ENCODE measurements at regions not wholly inside any gene's neighbourhood (a gene's known extent, or its start where the extent isn't known, plus 50 kb on each side); places are given as distances from the start of the nearest gene placed in this dataset.

DNA sequence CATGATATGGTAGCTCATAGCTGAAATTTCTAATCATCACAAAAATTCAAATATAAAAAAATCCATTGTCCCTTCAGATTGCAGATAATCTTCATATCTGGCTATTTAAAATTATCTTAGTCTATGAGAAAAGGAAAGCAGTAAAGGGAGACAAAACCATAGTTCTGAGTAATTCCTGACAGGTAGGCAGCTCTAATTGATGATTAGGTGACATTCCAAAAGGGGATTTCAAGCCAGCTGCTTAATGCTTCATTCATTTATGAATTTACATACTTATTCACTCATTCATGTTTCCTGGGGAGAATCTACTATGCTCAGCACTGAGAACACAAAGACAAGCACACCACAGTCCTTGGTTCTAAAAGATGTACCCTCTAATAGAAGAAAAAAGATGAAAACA, 437.1 kb downstream of the COL12A1 start:
- Mint-ChIP-seq H3K4me1 (ENCODE audit: low read depth) (no peaks in the 10 kb centered on the region), H3K9me3 (peaks cover 2 to 3% of the 10 kb centered on the region in 2 donors), H3K36me3 (ENCODE audit: insufficient read depth in 2 of 2) (no peaks in the 10 kb centered on the region), H3K27ac (no peak overlapping the region), H3K4me3 (no peak overlapping the region), H3K27me3 (ENCODE audit: low read depth) (no peaks in the 10 kb centered on the region)
- DNase-seq (no peak), ATAC-seq (replicated peaks in 1 of 2) (no peak)

DNA sequence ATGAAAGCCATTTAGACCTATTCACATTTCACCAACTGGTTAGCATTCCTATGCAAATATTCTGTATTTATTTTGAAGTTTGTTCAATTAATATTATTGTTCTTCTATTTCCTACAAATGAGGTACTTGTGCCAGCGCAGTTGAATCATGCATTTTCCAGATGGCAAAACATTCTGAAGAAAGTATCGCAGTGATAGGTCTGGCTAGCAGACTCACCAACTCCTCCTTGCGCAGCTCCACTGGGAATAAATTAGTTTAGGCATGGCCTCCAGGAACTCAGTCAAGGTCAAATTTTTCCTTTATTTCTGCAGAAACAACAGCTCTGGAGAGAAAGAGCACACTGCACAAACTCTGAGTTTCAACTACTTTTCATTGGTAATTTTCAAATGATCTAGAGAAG, 437.7 kb downstream of the COL12A1 start:
- Mint-ChIP-seq H3K27me3 (ENCODE audit: low read depth) (no peaks in the 10 kb centered on the region), H3K4me3 (no peak overlapping the region), H3K4me1 (ENCODE audit: low read depth) (no peaks in the 10 kb centered on the region), H3K27ac (no peak overlapping the region), H3K36me3 (ENCODE audit: insufficient read depth in 2 of 2) (no peaks in the 10 kb centered on the region), H3K9me3 (peaks cover 2 to 3% of the 10 kb centered on the region in 2 donors)
- DNase-seq = no peak
- no peak for ATAC-seq (replicated peaks in 1 of 2)

DNA sequence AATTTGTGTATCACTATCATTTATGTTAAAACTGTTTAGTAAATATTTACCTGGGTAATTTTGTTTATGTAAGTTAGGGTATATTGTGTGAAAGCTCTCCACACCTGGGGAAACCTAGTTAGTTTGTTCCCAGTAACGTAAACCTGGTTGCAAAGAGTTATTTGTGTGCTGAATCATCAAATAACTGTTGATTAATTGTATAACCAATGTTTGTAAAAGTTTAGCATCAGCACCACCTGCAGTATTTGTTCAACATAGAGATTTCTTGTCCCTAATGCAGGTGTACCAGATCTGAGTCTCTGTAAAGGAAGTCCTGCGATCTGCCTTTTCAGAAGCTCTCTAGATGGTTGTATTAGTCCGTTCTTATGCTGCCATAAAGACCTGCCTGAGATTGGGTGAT, 440.4 kb downstream of the COL12A1 start:
- Mint-ChIP-seq H3K36me3 (ENCODE audit: insufficient read depth in 2 of 2) (no peaks in the 10 kb centered on the region), H3K4me1 (ENCODE audit: low read depth) (no peaks in the 10 kb centered on the region), H3K9me3 (peaks cover 2 to 3% of the 10 kb centered on the region in 2 donors), H3K27me3 (ENCODE audit: low read depth) (no peaks in the 10 kb centered on the region), H3K4me3 (no peak overlapping the region), H3K27ac (no peak overlapping the region)
- DNase-seq = no peak
- ATAC-seq (replicated peaks in 1 of 2) = no peak

DNA sequence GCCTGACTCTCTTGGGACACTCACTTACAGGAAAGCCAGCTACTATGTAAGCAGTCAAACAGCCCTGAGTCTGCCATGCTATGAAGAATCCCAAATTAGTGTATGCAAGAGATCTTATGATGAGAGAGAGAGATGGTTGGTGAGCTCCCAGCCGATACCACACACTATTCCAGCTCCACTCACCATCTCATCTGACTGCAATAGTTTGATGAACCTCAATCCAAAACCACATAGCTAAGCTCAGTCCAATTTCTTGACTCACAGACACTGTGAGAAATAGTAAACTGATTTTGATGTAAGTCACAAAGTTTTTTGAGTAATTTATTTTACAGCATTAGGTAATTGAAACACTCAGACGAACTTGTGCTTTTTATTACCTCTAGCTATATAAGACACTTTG, 441.4 kb downstream of the COL12A1 start:
- ATAC-seq (replicated peaks in 1 of 2) = no peak
- no peaks in the 10 kb centered on the region for H3K27me3 Mint-ChIP-seq (ENCODE audit: low read depth)
- DNase-seq = no peak
- no peak overlapping the region for H3K27ac Mint-ChIP-seq
- peaks cover 2 to 3% of the 10 kb centered on the region in 2 donors for H3K9me3 Mint-ChIP-seq
- H3K36me3 Mint-ChIP-seq (ENCODE audit: insufficient read depth in 2 of 2) = no peaks in the 10 kb centered on the region
- H3K4me1 Mint-ChIP-seq (ENCODE audit: low read depth) = no peaks in the 10 kb centered on the region
- no peak overlapping the region for H3K4me3 Mint-ChIP-seq

DNA sequence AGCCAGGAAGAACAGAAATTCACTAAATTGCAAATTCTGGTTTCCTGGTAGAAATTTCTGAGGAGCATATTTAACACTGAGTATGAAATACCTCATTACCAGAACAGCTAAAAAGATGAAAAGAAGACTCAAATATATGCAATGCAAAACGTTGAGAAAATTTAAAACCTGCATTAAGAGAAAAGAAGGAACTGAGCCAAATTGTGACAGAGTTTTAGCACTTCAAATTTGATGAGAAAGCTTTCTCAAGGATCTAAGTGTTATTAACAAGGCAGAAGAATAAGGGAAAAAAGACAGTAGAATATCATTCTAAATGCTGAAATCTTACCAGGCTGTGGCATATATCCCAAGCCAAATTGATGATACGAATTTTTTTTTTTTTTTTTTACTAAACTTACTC, 443.0 kb downstream of the COL12A1 start:
- Mint-ChIP-seq H3K36me3 (ENCODE audit: insufficient read depth in 2 of 2) (no peaks in the 10 kb centered on the region), H3K27ac (no peak overlapping the region), H3K4me3 (no peak overlapping the region), H3K9me3 (peaks cover 2 to 6% of the 10 kb centered on the region in 2 donors), H3K4me1 (ENCODE audit: low read depth) (no peaks in the 10 kb centered on the region), H3K27me3 (ENCODE audit: low read depth) (no peaks in the 10 kb centered on the region)
- DNase-seq = no peak
- no peak for ATAC-seq (replicated peaks in 1 of 2)

DNA sequence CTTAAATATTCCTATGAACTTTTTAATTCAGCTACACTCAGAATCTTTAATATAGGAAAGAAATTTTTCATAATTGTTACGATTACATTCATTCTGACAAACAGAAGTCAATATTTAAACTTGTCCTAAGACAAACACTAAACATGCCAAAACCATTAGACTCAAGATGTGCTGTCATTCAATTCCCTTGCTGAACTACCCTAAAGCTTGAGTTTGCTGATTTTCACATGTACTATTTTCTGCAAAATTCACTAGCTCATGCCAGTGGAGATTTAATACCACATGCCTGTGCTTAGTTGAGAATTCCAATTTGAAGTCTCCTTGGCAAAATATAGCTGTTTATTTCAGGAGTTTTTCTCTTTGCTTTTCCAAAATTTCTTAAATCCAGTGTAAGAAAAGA, 448.0 kb downstream of the COL12A1 start:
- Mint-ChIP-seq H3K4me1 (ENCODE audit: low read depth) (no peaks in the 10 kb centered on the region), H3K9me3 (peaks cover 2 to 4% of the 10 kb centered on the region in 2 donors), H3K36me3 (ENCODE audit: insufficient read depth in 2 of 2) (no peaks in the 10 kb centered on the region), H3K27ac (no peak overlapping the region), H3K27me3 (ENCODE audit: low read depth) (no peaks in the 10 kb centered on the region), H3K4me3 (no peak overlapping the region)
- no peak for ATAC-seq (replicated peaks in 1 of 2)
- DNase-seq = no peak

DNA sequence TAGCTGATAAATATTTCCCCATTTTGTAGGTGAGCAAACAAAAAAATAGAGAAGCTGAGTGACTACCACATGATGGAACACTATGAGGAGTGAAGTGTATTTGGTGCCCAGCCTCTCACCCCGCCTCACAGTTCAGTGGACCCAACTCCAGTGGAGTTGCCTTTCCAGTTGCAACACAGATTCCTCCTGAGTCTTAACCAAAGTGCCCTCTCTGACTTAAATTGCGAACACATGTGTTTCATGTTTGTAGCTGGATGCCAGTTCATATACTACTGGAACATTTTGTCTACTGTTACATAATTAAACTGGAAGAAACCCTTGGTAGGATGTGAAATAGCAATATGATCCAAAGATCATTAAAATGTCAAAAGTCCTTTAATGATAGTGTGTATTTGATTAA, 448.9 kb downstream of the COL12A1 start:
- Mint-ChIP-seq H3K36me3 (ENCODE audit: insufficient read depth in 2 of 2) (no peaks in the 10 kb centered on the region), H3K4me3 (no peak overlapping the region), H3K9me3 (peaks cover 2 to 4% of the 10 kb centered on the region in 2 donors), H3K27me3 (ENCODE audit: low read depth) (no peaks in the 10 kb centered on the region), H3K4me1 (ENCODE audit: low read depth) (no peaks in the 10 kb centered on the region), H3K27ac (no peak overlapping the region)
- ATAC-seq (replicated peaks in 1 of 2) (no peak), DNase-seq (no peak)

DNA sequence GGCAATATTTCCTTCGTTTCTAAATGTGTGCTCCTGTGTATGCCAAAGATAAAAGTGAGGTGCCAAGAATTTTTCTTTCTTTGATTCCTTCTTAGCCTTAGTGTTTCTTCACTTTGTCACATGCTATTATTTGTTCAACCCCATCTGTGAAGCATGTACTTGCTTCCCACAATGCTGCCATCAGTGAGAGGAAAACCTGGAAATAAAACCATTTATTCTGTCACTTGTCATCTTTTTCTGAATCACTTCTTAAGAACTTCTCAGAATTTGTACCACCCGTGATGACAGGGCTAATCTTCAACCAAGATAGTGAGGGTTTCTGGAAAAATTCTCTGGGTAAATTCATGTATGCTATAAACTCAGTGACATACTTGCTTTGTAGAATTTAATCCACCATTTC, 450.1 kb downstream of the COL12A1 start:
- no peak for ATAC-seq (replicated peaks in 1 of 2)
- H3K27ac Mint-ChIP-seq = no peak overlapping the region
- H3K36me3 Mint-ChIP-seq (ENCODE audit: insufficient read depth in 2 of 2) = no peaks in the 10 kb centered on the region

DNA sequence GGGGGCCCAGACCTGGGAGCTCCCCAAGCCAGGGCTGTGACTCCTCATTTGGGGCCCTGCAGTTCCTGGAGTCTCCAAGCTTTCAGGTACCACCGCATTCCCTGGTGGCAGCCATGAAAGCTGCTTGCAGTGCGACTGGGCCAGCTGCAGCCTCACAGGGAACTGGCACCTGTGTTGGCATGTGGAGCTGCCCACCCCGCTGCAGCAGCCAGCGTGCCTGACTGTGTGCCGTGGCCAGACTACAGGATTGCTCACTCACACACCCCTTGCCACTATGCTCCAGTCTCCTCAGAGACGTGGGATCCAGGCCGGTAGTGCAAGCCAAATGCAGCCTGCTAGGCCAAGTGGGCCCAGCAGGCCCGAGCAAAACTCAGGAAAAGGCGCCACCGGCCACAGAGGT, 450.7 kb downstream of the COL12A1 start:
- Mint-ChIP-seq H3K4me3 (no peak overlapping the region), H3K27ac (no peak overlapping the region), H3K36me3 (ENCODE audit: insufficient read depth in 2 of 2) (no peaks in the 10 kb centered on the region), H3K27me3 (ENCODE audit: low read depth) (no peaks in the 10 kb centered on the region), H3K4me1 (ENCODE audit: low read depth) (no peaks in the 10 kb centered on the region), H3K9me3 (peaks cover 2 to 4% of the 10 kb centered on the region in 2 donors)
- no peak for ATAC-seq (replicated peaks in 1 of 2)
- no peak for DNase-seq

More for the DNA sequence above, 450.1 kb downstream of the COL12A1 start:
- Mint-ChIP-seq H3K9me3 (peaks cover 2 to 4% of the 10 kb centered on the region in 2 donors), H3K4me1 (ENCODE audit: low read depth) (no peaks in the 10 kb centered on the region), H3K4me3 (no peak overlapping the region), H3K27me3 (ENCODE audit: low read depth) (no peaks in the 10 kb centered on the region)
- no peak for DNase-seq

DNA sequence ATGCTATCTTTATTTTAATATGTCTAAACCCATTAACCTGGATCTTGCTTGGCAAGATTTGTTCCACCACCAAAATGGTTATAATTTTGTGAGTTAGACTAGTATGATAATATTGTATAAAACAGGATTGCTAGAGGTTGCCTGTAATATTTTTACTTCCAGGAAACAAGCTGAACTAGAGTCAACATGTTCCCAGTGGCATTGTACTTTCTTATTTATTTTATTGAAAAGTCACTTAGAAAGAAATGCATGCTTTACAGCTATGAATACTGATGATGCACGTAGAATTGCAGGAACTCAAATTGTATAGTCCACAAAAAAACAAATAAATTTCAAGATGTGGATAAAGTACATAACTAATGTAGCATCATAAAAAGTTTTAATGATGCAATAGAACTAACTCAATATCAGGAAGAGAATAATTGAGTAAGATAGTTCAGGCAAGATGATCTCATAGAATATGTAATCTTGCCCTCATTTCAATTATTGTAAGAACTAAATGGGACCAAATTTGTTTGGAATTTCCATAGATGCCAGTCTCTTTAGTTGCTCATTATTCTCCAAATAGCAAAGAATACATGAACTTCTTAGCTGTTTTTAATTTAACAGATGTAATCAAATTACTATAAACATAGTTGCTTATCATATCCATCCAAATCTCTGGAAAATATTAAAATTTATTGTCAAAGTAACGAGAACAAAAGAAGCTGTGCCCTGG, 451.8 kb downstream of the COL12A1 start:
- Mint-ChIP-seq H3K27me3 (ENCODE audit: low read depth) (no peaks in the 10 kb centered on the region), H3K27ac (no peak overlapping the region), H3K4me1 (ENCODE audit: low read depth) (no peaks in the 10 kb centered on the region), H3K4me3 (no peak overlapping the region), H3K36me3 (ENCODE audit: insufficient read depth in 2 of 2) (no peaks in the 10 kb centered on the region), H3K9me3 (peaks cover 2% of the 10 kb centered on the region in 2 donors)
- ATAC-seq (replicated peaks in 1 of 2) = no peak
- DNase-seq = no peak

DNA sequence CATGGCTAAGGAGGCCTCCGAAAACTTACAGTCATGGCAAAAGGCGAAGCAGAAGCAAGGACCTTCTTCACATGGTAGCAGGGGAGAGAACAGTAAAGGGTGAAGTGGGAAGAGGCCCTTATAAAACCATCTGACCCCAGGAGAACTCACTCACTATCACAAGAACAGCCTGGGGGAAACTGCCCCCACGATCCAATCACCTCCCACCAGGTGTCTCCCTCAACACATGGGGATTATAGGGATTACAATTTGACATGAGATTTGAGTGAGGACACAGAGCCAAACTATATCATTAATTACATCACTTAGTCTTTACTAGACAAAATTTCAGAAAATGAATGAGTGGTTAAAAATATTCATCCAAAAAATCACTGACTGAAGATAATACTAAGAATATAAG, 453.6 kb downstream of the COL12A1 start:
- H3K27ac Mint-ChIP-seq = no peak overlapping the region
- H3K36me3 Mint-ChIP-seq (ENCODE audit: insufficient read depth in 2 of 2) = no peaks in the 10 kb centered on the region
- ATAC-seq (replicated peaks in 1 of 2) = no peak
- no peaks in the 10 kb centered on the region for H3K27me3 Mint-ChIP-seq (ENCODE audit: low read depth)
- DNase-seq = no peak
- H3K9me3 Mint-ChIP-seq = peaks cover 0 to 2% of the 10 kb centered on the region in 2 donors
- no peaks in the 10 kb centered on the region for H3K4me1 Mint-ChIP-seq (ENCODE audit: low read depth)
- H3K4me3 Mint-ChIP-seq = no peak overlapping the region

DNA sequence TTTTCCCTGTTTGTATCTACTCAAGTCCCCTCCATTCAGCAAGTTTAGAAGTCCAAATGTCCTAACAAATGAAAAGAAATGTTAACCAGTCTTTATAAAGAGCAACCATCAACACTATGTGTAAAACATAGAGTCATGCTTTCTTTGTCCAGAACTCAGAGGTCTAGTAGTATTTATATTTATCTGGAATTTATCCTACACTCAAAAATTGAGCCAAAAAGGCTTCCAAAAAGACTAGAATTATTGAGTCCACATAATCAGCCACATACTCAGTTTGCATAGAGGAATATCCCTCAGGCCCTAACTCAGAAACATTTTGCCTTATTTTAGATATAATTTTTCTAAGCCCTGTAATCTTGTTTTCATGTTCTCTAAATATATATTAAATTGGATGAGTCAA, 455.0 kb downstream of the COL12A1 start:
- no peak overlapping the region for H3K27ac Mint-ChIP-seq
- H3K9me3 Mint-ChIP-seq = peaks cover 0 to 2% of the 10 kb centered on the region in 2 donors
- no peaks in the 10 kb centered on the region for H3K27me3 Mint-ChIP-seq (ENCODE audit: low read depth)
- H3K4me3 Mint-ChIP-seq = no peak overlapping the region
- no peaks in the 10 kb centered on the region for H3K4me1 Mint-ChIP-seq (ENCODE audit: low read depth)
- DNase-seq (no peak), ATAC-seq (replicated peaks in 1 of 2) (no peak)
- H3K36me3 Mint-ChIP-seq (ENCODE audit: insufficient read depth in 2 of 2) = no peaks in the 10 kb centered on the region

DNA sequence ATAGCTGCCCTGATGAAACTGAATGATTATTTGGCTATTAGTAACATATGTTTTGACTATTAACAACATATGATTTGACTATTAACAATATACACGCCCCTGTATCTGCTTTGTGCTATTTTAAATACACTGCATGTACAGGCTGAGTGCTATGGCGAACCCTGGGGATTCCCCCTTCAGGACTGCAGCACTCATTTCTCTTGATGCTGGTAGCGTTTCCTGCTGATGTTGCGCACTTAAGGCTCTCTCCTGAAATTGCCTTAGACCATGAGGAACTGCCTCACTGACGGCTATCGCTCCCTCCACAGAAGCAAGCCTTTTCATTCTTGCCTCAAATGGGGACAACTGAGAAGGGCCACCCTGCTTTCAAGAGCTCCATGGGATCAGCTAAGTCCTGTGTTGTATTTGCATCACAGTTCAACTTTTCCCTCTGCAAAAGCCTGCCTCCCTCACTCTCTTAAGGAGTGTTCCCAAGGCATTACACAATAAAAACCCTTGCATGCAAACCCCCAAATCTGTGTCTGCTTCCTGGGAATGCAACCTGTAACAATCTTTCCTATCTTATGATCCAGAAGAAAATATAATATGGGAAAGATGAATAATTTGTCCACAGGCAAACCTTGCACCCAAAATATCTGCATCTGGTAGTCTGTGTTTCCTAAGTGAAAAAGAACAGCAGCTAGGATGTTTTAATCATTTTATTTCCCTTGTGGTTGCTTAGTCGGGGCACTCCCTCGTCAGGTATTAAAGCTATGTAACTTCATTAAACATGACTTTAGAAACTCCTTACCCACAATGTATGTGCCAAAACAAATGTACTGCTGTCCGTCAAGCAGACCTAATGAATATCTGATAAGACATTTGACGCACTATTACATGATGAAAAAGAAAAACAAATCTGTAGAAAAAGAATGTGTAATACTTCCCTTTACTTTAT, 456.4 kb downstream of the COL12A1 start:
- H3K9me3 Mint-ChIP-seq = peaks cover 0 to 2% of the 10 kb centered on the region in 2 donors
- no peak overlapping the region for H3K27ac Mint-ChIP-seq
- H3K4me1 Mint-ChIP-seq (ENCODE audit: low read depth) = no peaks in the 10 kb centered on the region
- H3K36me3 Mint-ChIP-seq (ENCODE audit: insufficient read depth in 2 of 2) = no peaks in the 10 kb centered on the region
- DNase-seq (no peak), ATAC-seq (replicated peaks in 1 of 2) (no peak)
- no peak overlapping the region for H3K4me3 Mint-ChIP-seq
- no peaks in the 10 kb centered on the region for H3K27me3 Mint-ChIP-seq (ENCODE audit: low read depth)
